ENCODE measurements at regions not wholly inside any gene's neighbourhood (a gene's known extent, or its start where the extent isn't known, plus 50 kb on each side); places are given as distances from the start of the nearest gene placed in this dataset.
"Not testable (repeated sequence)": the region's sequence is repeated elsewhere in the genome, so short reads cannot be mapped to it uniquely, and the experiment has no call there.

- no peaks in the 10 kb centered on the region for H3K9me3 ChIP-seq (ENCODE audit: control insufficient read depth, insufficient read depth, low read length)
- peak in 1 of 6 donors; percentile 18 for DNase-seq (ENCODE audit: low read depth in 4 of 6, low spot score in 6 of 6)
- no CpG with 5 or more reads among the region's 13 CpGs for WGBS (ENCODE audit: insufficient coverage)
- no peak overlapping the region for H3K4me3 ChIP-seq (ENCODE audit: low read depth, low read length)
- H3K36me3 ChIP-seq (ENCODE audit: control insufficient read depth, insufficient read depth, low read length), result no peaks in the 10 kb centered on the region
- H3K27me3 ChIP-seq (ENCODE audit: control insufficient read depth, insufficient read depth, low read length), result no peaks in the 10 kb centered on the region
- no peak overlapping the region for H3K27ac ChIP-seq (ENCODE audit: low read depth, low read length)
- H3K4me1 ChIP-seq (ENCODE audit: control insufficient read depth, insufficient read depth, low read length), result no peaks in the 10 kb centered on the region
Measured at GRCh38 chr5:158451993-158452672, 593.2 kb upstream of the CLINT1 start.

GRCh38 chr5:158451203-158451992, 592.5 kb upstream of the CLINT1 start:
- H3K27me3 ChIP-seq (ENCODE audit: control insufficient read depth, insufficient read depth, low read length), result no peaks in the 10 kb centered on the region
- H3K4me1 ChIP-seq (ENCODE audit: control insufficient read depth, insufficient read depth, low read length), result no peaks in the 10 kb centered on the region
- peak overlapping the region; percentile 15 for H3K27ac ChIP-seq (ENCODE audit: low read depth, low read length)
- peak in 2 of 6 donors; percentile 49 to 51 for DNase-seq (ENCODE audit: low read depth in 4 of 6, low spot score in 6 of 6)
- no peaks in the 10 kb centered on the region for H3K36me3 ChIP-seq (ENCODE audit: control insufficient read depth, insufficient read depth, low read length)
- 66% methylated on average over 3 of the region's 8 CpGs for WGBS (ENCODE audit: insufficient coverage)
- H3K4me3 ChIP-seq (ENCODE audit: low read depth, low read length), result no peak overlapping the region
- no peaks in the 10 kb centered on the region for H3K9me3 ChIP-seq (ENCODE audit: control insufficient read depth, insufficient read depth, low read length)

- Histone ChIP-seq H3K9me3 (ENCODE audit: control insufficient read depth, insufficient read depth, low read length) (no peaks in the 10 kb centered on the region), H3K36me3 (ENCODE audit: control insufficient read depth, insufficient read depth, low read length) (no peaks in the 10 kb centered on the region), H3K4me3 (ENCODE audit: low read depth, low read length) (no peak overlapping the region), H3K27ac (ENCODE audit: low read depth, low read length) (no peak overlapping the region), H3K4me1 (ENCODE audit: control insufficient read depth, insufficient read depth, low read length) (no peaks in the 10 kb centered on the region), H3K27me3 (ENCODE audit: control insufficient read depth, insufficient read depth, low read length) (no peaks in the 10 kb centered on the region)
- peak in 2 of 6 donors; percentile 11 to 30 for DNase-seq (ENCODE audit: low read depth in 4 of 6, low spot score in 6 of 6)
- no CpG with 5 or more reads among the region's 5 CpGs for WGBS (ENCODE audit: insufficient coverage)
Measured at GRCh38 chr5:158450751-158451171, 591.8 kb upstream of the CLINT1 start.

- not testable (repeated sequence) for H3K4me1 ChIP-seq (ENCODE audit: control insufficient read depth, insufficient read depth, low read length); DNase-seq (ENCODE audit: low read depth in 4 of 6, low spot score in 6 of 6); H3K36me3 ChIP-seq (ENCODE audit: control insufficient read depth, insufficient read depth, low read length); H3K4me3 ChIP-seq (ENCODE audit: low read depth, low read length); H3K27me3 ChIP-seq (ENCODE audit: control insufficient read depth, insufficient read depth, low read length); H3K27ac ChIP-seq (ENCODE audit: low read depth, low read length); H3K9me3 ChIP-seq (ENCODE audit: control insufficient read depth, insufficient read depth, low read length)
- 72% methylated on average over 6 of the region's 6 CpGs for WGBS (ENCODE audit: insufficient coverage)
Measured at GRCh38 chr5:158446761-158447160, 587.8 kb upstream of the CLINT1 start.

- not testable (repeated sequence) for H3K27me3 ChIP-seq (ENCODE audit: control insufficient read depth, insufficient read depth, low read length); H3K36me3 ChIP-seq (ENCODE audit: control insufficient read depth, insufficient read depth, low read length); H3K4me3 ChIP-seq (ENCODE audit: low read depth, low read length); H3K4me1 ChIP-seq (ENCODE audit: control insufficient read depth, insufficient read depth, low read length); H3K9me3 ChIP-seq (ENCODE audit: control insufficient read depth, insufficient read depth, low read length); H3K27ac ChIP-seq (ENCODE audit: low read depth, low read length); DNase-seq (ENCODE audit: low read depth in 4 of 6, low spot score in 6 of 6)
- WGBS (ENCODE audit: insufficient coverage), result 86% methylated on average over 1 of the region's 3 CpGs
Measured at GRCh38 chr5:158439204-158439603, 580.3 kb upstream of the CLINT1 start.

- Histone ChIP-seq H3K9me3 (ENCODE audit: control insufficient read depth, insufficient read depth, low read length) (no peaks in the 10 kb centered on the region), H3K36me3 (ENCODE audit: control insufficient read depth, insufficient read depth, low read length) (no peaks in the 10 kb centered on the region), H3K4me1 (ENCODE audit: control insufficient read depth, insufficient read depth, low read length) (no peaks in the 10 kb centered on the region), H3K27ac (ENCODE audit: low read depth, low read length) (no peak overlapping the region), H3K27me3 (ENCODE audit: control insufficient read depth, insufficient read depth, low read length) (no peaks in the 10 kb centered on the region), H3K4me3 (ENCODE audit: low read depth, low read length) (no peak overlapping the region)
- WGBS (ENCODE audit: insufficient coverage), result no CpG with 5 or more reads among the region's 2 CpGs
- no peak for DNase-seq (ENCODE audit: low read depth in 4 of 6, low spot score in 6 of 6)
Measured at GRCh38 chr5:158436271-158437065, 577.5 kb upstream of the CLINT1 start.

GRCh38 chr5:158435161-158435616, 576.2 kb upstream of the CLINT1 start:
- H3K27ac ChIP-seq (ENCODE audit: low read depth, low read length), result no peak overlapping the region
- 92% methylated on average over 1 of the region's 4 CpGs for WGBS (ENCODE audit: insufficient coverage)
- no peaks in the 10 kb centered on the region for H3K4me1 ChIP-seq (ENCODE audit: control insufficient read depth, insufficient read depth, low read length)
- H3K36me3 ChIP-seq (ENCODE audit: control insufficient read depth, insufficient read depth, low read length), result no peaks in the 10 kb centered on the region
- H3K9me3 ChIP-seq (ENCODE audit: control insufficient read depth, insufficient read depth, low read length), result no peaks in the 10 kb centered on the region
- H3K4me3 ChIP-seq (ENCODE audit: low read depth, low read length), result no peak overlapping the region
- DNase-seq (ENCODE audit: low read depth in 4 of 6, low spot score in 6 of 6), result no peak
- no peaks in the 10 kb centered on the region for H3K27me3 ChIP-seq (ENCODE audit: control insufficient read depth, insufficient read depth, low read length)

- Histone ChIP-seq H3K27me3 (ENCODE audit: control insufficient read depth, insufficient read depth, low read length) (no peaks in the 10 kb centered on the region), H3K4me3 (ENCODE audit: low read depth, low read length) (no peak overlapping the region), H3K9me3 (ENCODE audit: control insufficient read depth, insufficient read depth, low read length) (no peaks in the 10 kb centered on the region), H3K4me1 (ENCODE audit: control insufficient read depth, insufficient read depth, low read length) (no peaks in the 10 kb centered on the region), H3K36me3 (ENCODE audit: control insufficient read depth, insufficient read depth, low read length) (no peaks in the 10 kb centered on the region), H3K27ac (ENCODE audit: low read depth, low read length) (no peak overlapping the region)
- DNase-seq (ENCODE audit: low read depth in 4 of 6, low spot score in 6 of 6), result no peak
- WGBS (ENCODE audit: insufficient coverage), result 40% methylated on average over 1 of the region's 2 CpGs
Measured at GRCh38 chr5:158434749-158435148, 575.8 kb upstream of the CLINT1 start.

- no peaks in the 10 kb centered on the region for H3K36me3 ChIP-seq (ENCODE audit: control insufficient read depth, insufficient read depth, low read length)
- WGBS (ENCODE audit: insufficient coverage), result no CpG with 5 or more reads among the region's 1 CpG
- no peaks in the 10 kb centered on the region for H3K27me3 ChIP-seq (ENCODE audit: control insufficient read depth, insufficient read depth, low read length)
- no peak overlapping the region for H3K4me3 ChIP-seq (ENCODE audit: low read depth, low read length)
- H3K9me3 ChIP-seq (ENCODE audit: control insufficient read depth, insufficient read depth, low read length), result no peaks in the 10 kb centered on the region
- H3K4me1 ChIP-seq (ENCODE audit: control insufficient read depth, insufficient read depth, low read length), result no peaks in the 10 kb centered on the region
- no peak for DNase-seq (ENCODE audit: low read depth in 4 of 6, low spot score in 6 of 6)
- no peak overlapping the region for H3K27ac ChIP-seq (ENCODE audit: low read depth, low read length)
Measured at GRCh38 chr5:158433634-158434033, 574.7 kb upstream of the CLINT1 start.

Data from spinal cord (tissue), 9 donors.